KG1 (cell line): ENCODE measurements at regions not wholly inside any gene's neighbourhood (a gene's known extent, or its start where the extent isn't known, plus 50 kb on each side); places are given as distances from the start of the nearest gene placed in this dataset.
"Not testable (repeated sequence)": the region's sequence is repeated elsewhere in the genome, so short reads cannot be mapped to it uniquely, and the experiment has no call there.

ENCODE experiments used
- DNase-seq: peaks from one replicate; lab custom pipeline; 2025; lab: John Stamatoyannopoulos, UW

DNA sequence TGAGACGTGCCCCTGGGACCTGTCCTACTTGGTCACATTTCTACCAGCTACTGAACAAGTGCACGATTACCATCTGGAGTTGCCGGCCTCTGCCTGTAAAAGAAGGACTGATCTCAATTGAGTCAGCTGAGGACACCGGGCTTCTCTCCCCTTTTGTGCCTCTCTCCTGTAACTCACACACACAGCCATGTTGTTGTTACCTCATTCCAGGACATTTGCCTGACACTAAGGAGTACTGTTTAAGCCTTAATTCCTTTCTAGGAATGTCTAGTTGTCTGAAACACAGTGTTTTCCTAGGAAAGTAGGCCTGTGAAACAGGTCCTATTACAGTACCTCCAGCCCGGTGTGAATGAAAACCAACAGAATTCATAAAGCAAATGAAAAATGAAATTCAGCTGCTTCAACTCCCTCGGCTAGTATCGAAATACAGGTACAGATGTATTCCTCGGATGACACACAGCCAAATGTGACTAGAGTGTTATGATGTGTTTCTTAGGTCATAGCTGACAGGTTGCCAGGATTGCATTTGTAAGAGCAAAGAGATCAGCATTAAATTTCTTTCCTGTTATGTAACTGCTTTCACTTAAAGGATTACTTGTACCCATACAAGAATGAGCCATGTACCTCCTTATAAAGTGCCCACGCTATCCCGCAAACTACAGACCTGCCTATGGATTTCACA lies 152.0 kb upstream of the IRS2 start:
- DNase-seq = no peak

- not testable (repeated sequence) for DNase-seq
These were observed 148.1 kb upstream of the IRS2 start for GRCh38 chr13:109934520-109934919.

DNA sequence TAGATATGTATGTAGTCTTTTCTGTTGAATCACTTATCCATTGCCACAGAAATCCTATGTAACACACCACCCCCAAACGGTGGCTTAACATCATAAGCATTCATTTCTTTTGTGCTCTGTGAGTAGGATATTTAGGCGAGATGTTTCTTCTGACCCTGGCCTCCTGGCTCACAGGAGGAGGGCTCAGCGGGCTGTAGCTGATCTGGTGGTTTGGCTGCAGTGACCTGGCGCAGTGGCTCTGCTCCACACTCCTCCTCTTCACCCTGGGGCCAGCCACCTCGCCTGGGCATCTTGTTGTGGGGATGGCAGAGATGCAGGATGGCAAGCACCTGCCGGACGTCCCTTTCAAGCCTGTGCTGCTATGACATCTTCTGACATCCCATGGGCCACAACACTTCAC lies 147.1 kb upstream of the IRS2 start:
- no peak for DNase-seq

DNA sequence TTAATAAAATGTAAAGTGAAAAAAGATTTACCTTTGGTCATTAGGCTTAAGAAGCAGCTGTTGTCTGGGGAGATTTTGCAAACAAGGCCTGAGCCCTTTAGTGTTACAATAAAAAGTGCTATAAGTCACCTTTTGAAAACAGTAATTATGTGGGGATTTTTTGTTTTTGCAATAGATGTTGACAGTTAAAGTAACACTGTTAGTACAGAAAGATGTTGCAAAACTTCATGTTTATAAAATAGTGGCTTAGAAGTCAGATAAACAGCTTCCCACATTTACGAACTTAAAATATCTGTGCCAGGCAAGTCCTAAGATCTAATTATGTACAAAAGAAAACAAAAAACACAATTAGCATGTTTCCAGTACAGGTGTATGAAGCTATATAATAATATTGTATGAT lies 138.0 kb upstream of the IRS2 start:
- no peak for DNase-seq

- DNase-seq = no peak
These were observed 136.1 kb upstream of the IRS2 start for GRCh38 chr13:109922518-109922917.

DNA sequence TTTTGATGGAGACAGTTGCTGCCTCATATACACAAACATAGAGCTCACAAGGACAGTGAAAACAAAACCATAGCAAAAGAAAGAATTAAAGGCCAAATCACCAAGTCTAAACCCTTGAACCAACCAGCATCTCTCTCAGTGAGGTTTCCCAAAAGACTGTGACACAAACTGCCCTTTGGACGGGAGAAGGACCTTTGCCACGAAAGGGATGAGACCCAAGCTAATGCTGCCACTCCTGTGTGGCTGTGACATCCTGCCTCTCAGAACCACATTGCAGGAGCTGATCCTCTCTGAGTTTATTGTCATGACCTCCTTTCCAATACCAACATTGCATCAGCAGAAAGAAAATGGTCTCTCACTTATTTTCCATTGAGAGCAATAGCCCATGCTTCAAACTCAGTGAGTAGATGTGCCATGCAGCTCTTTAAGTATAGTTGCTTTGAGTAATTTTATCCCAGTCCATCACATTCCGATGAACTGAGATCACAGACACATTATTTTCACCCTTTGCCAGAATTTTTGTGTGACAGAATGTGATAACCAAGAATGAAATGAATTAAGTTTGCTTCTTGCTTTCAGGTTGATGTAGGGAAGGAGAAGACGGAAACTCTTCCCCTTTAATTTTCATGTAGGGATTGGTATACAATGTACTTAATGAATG lies 133.5 kb upstream of the IRS2 start:
- no peak for DNase-seq

DNA sequence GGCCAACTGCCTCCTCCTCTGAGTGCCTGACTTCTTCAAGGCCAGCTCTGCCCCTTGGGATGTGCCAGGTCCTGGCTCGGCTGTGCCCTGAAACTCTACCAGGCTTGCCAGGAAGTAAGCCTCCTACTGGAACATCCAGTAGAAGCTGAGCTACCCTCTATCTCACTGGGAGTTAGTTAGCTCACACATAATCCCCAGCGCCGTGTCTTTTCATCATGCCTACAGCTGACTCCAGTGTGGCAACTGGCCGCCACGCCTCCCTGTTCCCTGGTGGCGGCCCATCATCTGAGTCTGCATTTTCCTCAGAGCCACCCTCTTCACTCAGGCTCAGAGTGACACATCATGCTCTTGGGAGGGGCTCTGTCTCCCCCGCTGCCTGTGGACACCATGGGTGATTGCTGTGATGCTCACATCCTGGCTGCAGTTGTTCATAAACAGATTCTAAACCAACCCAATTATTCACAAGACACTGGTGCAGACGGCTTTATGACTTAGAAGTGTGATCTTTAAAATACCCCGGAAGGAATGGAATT lies 131.9 kb upstream of the IRS2 start:
- no peak for DNase-seq

DNA sequence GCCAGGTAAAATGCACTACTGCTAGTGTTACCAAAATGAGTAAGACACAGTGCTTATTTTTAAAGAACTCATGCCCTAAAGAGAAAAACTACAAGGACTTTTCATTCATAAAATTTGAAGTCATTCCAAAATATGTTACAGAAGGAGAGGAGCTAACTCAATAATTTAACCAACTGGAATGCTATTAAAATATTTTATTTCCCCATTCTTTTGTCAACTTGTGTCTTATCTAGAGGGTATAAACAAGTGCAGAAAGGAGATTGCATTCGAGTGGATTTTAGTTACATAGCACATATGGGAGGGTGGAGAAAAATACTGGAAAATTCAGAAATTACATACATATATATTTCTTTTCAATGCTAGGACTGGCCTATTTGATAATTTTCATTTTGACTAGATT lies 131.0 kb upstream of the IRS2 start:
- no peak for DNase-seq

GRCh38 chr13:109913936-109914510 lies 127.6 kb upstream of the IRS2 start:
- no peak for DNase-seq

DNA sequence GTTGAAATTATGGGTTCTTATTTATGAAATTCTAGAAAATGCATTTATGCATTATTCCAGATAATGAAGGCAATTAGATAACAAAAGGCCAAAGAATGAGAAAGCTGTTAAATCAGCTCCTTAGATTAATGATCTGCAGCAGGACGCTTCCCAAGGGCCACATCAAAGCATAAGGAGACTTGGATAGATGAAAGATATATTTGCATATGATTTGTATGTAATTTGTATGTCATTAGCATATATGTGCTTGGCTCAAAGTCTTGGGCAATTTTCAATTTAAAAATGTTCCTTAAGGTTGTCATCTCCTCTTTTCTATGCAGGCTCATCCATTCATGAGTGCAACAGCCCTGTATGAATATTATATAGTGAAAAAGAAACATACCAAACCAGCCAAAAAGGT lies 126.8 kb upstream of the IRS2 start:
- no peak for DNase-seq

DNA sequence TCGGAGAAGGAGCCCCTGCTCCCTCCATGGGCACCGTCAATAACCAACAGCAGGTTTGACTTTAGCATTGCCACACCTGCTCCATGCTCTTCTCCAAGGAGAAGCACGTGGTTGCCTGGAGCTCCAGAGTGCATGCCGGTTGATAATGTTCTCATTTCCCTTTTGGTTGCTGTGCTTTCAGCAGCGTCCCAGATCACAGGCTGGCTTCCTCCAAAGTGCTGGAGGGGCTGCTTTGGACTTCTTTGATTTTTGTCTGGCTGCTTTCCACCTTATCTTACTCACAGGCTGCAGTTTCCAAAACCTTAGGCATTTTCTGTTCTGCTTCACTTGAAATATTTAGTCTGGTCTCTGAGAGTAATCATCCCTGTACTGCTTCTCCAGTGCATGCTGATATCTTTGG lies 123.8 kb upstream of the IRS2 start:
- DNase-seq = no peak

DNA sequence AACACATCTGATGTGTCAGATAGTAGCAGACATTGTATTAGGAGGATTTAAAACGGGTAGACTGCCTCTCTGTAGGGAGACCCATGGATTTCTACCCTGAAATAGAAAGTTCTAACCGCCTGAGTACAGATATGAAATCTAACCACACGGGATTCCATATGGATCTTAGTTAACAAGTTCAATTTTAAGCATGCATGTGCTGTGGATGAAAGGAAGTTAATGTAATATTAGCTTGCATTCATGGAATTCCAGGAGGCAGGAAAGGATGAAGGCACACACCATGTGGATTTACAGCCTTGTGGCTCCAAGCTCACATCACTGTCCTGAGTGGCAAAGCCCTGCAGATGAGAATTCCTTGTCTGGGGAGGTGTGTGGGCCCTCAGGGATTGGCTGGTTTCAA lies 120.6 kb upstream of the IRS2 start:
- DNase-seq = no peak

GRCh38 chr13:109904218-109904617 lies 117.8 kb upstream of the IRS2 start:
- no peak for DNase-seq

GRCh38 chr13:109900741-109901140 lies 114.4 kb upstream of the IRS2 start:
- no peak for DNase-seq

DNA sequence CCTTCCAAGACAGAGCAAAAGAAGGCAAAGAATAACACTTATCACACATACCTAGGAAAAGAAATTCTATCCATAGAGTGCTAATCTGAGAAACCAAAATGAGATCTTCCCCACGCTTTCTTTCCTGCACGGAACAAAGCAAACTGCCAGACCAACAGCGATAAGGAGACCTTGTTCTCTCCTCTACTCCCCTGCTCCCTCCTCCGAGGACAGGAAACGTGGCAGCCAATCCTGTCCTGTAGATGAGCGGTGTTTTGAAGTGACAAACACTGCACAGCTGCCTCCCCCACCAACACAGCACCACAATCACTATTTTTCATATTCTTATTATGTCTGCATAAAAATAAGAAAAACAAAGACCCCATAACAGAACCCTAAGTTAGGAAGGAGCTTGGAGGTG lies 113.9 kb upstream of the IRS2 start:
- DNase-seq = no peak

GRCh38 chr13:109899748-109900147 lies 113.4 kb upstream of the IRS2 start:
- no peak for DNase-seq

- no peak for DNase-seq
These were observed 112.9 kb upstream of the IRS2 start for GRCh38 chr13:109899316-109899715.

GRCh38 chr13:109897988-109898624 lies 111.7 kb upstream of the IRS2 start:
- no peak for DNase-seq

DNA sequence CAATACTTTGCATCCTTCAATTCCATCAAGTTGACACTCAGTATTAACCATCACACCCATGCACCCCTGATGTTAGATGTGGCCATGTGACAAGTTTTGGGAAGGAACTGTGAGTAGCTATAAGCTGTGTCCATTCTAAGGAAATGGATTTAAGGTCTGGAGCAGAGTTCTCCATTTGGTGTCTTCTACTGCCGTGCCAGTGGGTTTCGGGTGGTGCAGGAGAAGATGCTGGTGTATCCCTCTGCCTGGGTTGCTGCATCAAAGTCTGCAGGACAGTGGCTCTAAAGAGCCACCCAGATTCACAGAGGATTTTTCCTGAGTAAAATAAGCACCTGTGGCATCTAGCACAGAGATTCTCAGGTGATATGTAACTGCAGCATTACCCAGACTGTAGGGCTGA lies 105.7 kb upstream of the IRS2 start:
- DNase-seq = no peak

GRCh38 chr13:109885235-109885634 lies 98.9 kb upstream of the IRS2 start:
- no peak for DNase-seq

GRCh38 chr13:109884462-109884861 lies 98.1 kb upstream of the IRS2 start:
- DNase-seq = no peak

GRCh38 chr13:109883181-109884180 lies 97.1 kb upstream of the IRS2 start:
- DNase-seq = no peak
